GM23338 (cell line): ENCODE measurements at regions not wholly inside any gene's neighbourhood (a gene's known extent, or its start where the extent isn't known, plus 50 kb on each side); places are given as distances from the start of the nearest gene placed in this dataset.

ENCODE experiments used
- ATAC-seq: fragments of 200-7000 bp; cut with Tn5 transposase; 3 replicates; pipeline ENCODE4 v1.9.1; 2020
- DNase-seq: peaks from one replicate; pipeline ENCODE4 v3.0.0-alpha.2; 2015; ENCODE audit warnings: low spot score
- H2AFZ ChIP-seq: fragments of 200-600 bp; sonication (generic); 2 replicates; pipeline ENCODE4 v1.8.0; 2016; ENCODE audit warnings: antibody characterized with exemption, mild to moderate bottlenecking, moderate library complexity
- H3F3A ChIP-seq: fragments of 200-600 bp; sonication (generic); replicated peaks from 2 replicates; pipeline ENCODE4 v1.8.0; 2017; ENCODE audit warnings: antibody characterized with exemption, mixed run types, low read depth
- H3K27ac ChIP-seq: fragments of 200-600 bp; sonication (generic); 2 replicates; pipeline ENCODE4 v1.6.1; 2016; ENCODE audit warnings: low read depth
- H3K27me3 ChIP-seq: fragments of 200-600 bp; sonication (generic); 2 replicates; pipeline ENCODE4 v1.8.0; 2016; ENCODE audit warnings: mild to moderate bottlenecking, mixed run types, moderate library complexity; ENCODE audit not compliant: insufficient read depth
- H3K36me3 ChIP-seq: fragments of 200-600 bp; sonication (generic); 2 replicates; pipeline ENCODE4 v1.8.0; 2016; ENCODE audit warnings: mild to moderate bottlenecking; ENCODE audit not compliant: insufficient read depth
- H3K4me1 ChIP-seq: fragments of 200-600 bp; sonication (generic); 2 replicates; pipeline ENCODE4 v1.8.0; 2016; ENCODE audit warnings: mild to moderate bottlenecking, moderate library complexity; ENCODE audit not compliant: insufficient read depth
- H3K4me2 ChIP-seq: fragments of 200-600 bp; sonication (generic); 2 replicates; pipeline ENCODE4 v1.7.1; 2017; ENCODE audit warnings: mixed run types
- H3K4me3 ChIP-seq: fragments of 200-600 bp; sonication (generic); 2 replicates; pipeline ENCODE4 v1.6.1; 2016; ENCODE audit warnings: mixed run types
- H3K79me2 ChIP-seq: fragments of 200-600 bp; sonication (generic); replicated peaks from 2 replicates; pipeline ENCODE4 v1.8.0; 2017; ENCODE audit warnings: mild to moderate bottlenecking; ENCODE audit not compliant: insufficient read depth
- H3K9me2 ChIP-seq: fragments of 200-600 bp; sonication (generic); 2 replicates; pipeline ENCODE4 v1.8.0; 2017; ENCODE audit not compliant: insufficient read depth
- H4K20me1 ChIP-seq: fragments of 200-600 bp; sonication (generic); replicated peaks from 2 replicates; pipeline ENCODE4 v1.8.0; 2017; ENCODE audit warnings: mild to moderate bottlenecking; ENCODE audit not compliant: insufficient read depth
- H3K27ac Mint-ChIP-seq: 2 replicates; pipeline ENCODE4 v1.8.0; 2020; ENCODE audit warnings: inconsistent platforms, mild to moderate bottlenecking, moderate library complexity, mixed read lengths
- H3K27me3 Mint-ChIP-seq: 3 replicates; pipeline ENCODE4 v1.8.0; 2022; ENCODE audit warnings: low read depth, mild to moderate bottlenecking, moderate library complexity, mixed read lengths, inconsistent platforms; ENCODE audit not compliant: insufficient read depth, poor library complexity
- H3K36me3 Mint-ChIP-seq: 3 replicates; pipeline ENCODE4 v1.8.0; 2021; ENCODE audit warnings: low read depth, mild to moderate bottlenecking, inconsistent platforms, moderate library complexity, mixed read lengths
- H3K4me1 Mint-ChIP-seq: 3 replicates; pipeline ENCODE4 v1.8.0; 2020; ENCODE audit warnings: mild to moderate bottlenecking, inconsistent platforms, mixed read lengths
- H3K4me3 Mint-ChIP-seq: 3 replicates; pipeline ENCODE4 v1.8.0; 2021; ENCODE audit warnings: moderate library complexity, mild to moderate bottlenecking, inconsistent platforms, mixed read lengths
- H3K9me3 Mint-ChIP-seq: 3 replicates; pipeline ENCODE4 v1.8.0; 2020; ENCODE audit warnings: moderate library complexity, mild to moderate bottlenecking, inconsistent platforms, mixed read lengths
- CREB1 ChIP-seq: fragments of 250-450 bp; sonication (Bioruptor Pico); IDR thresholded peaks from 2 replicates; pipeline ENCODE4 v1.5.0; 2020; ENCODE audit warnings: low read depth, mild to moderate bottlenecking, moderate library complexity
- EZH2 ChIP-seq: fragments of 200-600 bp; sonication (generic); IDR thresholded peaks from one replicate; pipeline ENCODE4 v1.8.0; 2017; ENCODE audit warnings: antibody characterized with exemption, mild to moderate bottlenecking, low read depth; ENCODE audit not compliant: unreplicated experiment
- JUNB ChIP-seq: IDR thresholded peaks from one replicate; pipeline ENCODE4 v1.6.1; 2016; ENCODE audit warnings: antibody characterized with exemption; ENCODE audit not compliant: unreplicated experiment
- NANOG ChIP-seq: IDR thresholded peaks from 2 replicates; pipeline ENCODE4 v1.6.1; 2016; ENCODE audit warnings: antibody characterized with exemption, borderline replicate concordance
- STAT1 ChIP-seq: IDR thresholded peaks from one replicate; pipeline ENCODE4 v1.6.1; 2016; ENCODE audit warnings: antibody characterized with exemption; ENCODE audit not compliant: unreplicated experiment
- ZNF114 ChIP-seq: fragments of 250-450 bp; sonication (Bioruptor Pico); IDR thresholded peaks from 2 replicates; pipeline ENCODE4 v1.5.0; 2020; ENCODE audit warnings: mild to moderate bottlenecking, moderate library complexity
- ZNF331 ChIP-seq: fragments of 250-450 bp; sonication (Bioruptor Pico); IDR thresholded peaks from 2 replicates; pipeline ENCODE4 v1.5.0; 2020; ENCODE audit warnings: low read depth, mild to moderate bottlenecking, moderate library complexity
- TF ChIP-seq, protein P1 (sequence below), 2 experiments: fragments of 200-600 bp in 1 of 2; sonication (generic) in 1 of 2; conservative IDR thresholded peaks; 2 replicates each; pipeline versions ENCODE4 v1.5.1 to v1.6.1; 2016 to 2017; ENCODE audit warnings: antibody characterized with exemption in 2 of 2, low read depth in 2 of 2, mild to moderate bottlenecking in 2 of 2, moderate library complexity in 1 of 2
- TF ChIP-seq, protein P2 (sequence below): IDR thresholded peaks from one replicate; pipeline ENCODE4 v1.6.1; 2018; ENCODE audit warnings: antibody characterized with exemption; ENCODE audit not compliant: unreplicated experiment
- TF ChIP-seq, protein P3 (sequence below): IDR thresholded peaks from 2 replicates; pipeline ENCODE4 v1.6.1; 2016; ENCODE audit warnings: antibody characterized with exemption

DNA sequence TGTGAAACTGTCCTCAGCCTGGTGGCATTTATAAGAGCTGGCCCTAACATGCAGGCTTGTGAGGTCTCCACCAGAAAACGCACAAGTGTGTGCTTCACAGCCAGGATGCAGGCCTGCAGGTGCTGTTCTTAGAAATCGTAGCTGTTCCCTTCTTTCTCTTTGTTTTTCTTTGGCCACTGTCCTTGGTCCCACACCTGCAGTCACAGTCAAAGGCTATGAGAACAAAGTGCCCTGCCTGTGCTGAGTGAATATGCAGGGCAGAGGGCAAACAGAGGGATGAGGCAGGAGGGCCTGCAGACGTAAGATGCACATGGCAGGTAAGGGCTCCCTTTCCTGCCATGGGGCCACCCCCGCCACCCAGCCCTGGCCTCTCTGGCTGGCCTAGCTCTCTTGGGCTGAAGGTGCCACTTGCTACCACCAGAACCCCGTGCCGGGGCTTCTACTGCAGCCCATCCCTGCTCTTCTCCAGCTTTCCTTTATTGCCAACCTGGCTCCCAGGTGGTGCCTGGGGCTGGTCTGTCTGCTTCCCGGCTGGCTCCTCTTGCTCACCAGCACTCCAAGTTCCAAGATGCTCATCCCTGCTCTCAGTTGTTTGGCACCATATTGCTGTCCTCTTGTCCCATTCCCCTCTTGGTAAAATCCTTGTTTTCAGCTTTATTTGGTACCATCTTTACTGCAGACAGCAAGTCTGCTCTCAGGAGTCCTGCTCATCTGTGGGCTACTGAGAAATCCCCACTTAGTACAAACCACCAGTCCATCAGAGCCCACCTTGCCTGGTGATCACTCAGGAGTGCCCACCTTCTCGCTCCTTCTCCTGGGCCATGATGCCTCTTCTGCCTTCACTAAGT lies 308.1 kb upstream of the ZMIZ1 start:
- no peaks in the 10 kb centered on the region for H3K9me3 Mint-ChIP-seq
- Histone ChIP-seq H2AFZ (no peak overlapping the region), H3K4me3 (no peak overlapping the region), H3K27ac (no peak overlapping the region), H3F3A (no peaks in the 10 kb centered on the region), H3K36me3 (no peaks in the 10 kb centered on the region), H3K27me3 (no peaks in the 10 kb centered on the region), H3K79me2 (no peaks in the 10 kb centered on the region), H3K9me2 (no peaks in the 10 kb centered on the region), H3K4me2 (no peak overlapping the region), H3K4me1 (no peaks in the 10 kb centered on the region; the same call in 1 of the 2 replicates), H4K20me1 (no peaks in the 10 kb centered on the region)
- H3K4me3 Mint-ChIP-seq, result no peak overlapping the region
- ATAC-seq, result no peak
- peaks cover 10% of the 10 kb centered on the region; the same call in 2 of the 3 replicates for H3K4me1 Mint-ChIP-seq
- no peaks in the 10 kb centered on the region for H3K36me3 Mint-ChIP-seq
- no peak overlapping the region for H3K27ac Mint-ChIP-seq
- DNase-seq, result no peak
- peaks cover 12% of the 10 kb centered on the region for H3K27me3 Mint-ChIP-seq
- TF ChIP-seq, protein P1, sequence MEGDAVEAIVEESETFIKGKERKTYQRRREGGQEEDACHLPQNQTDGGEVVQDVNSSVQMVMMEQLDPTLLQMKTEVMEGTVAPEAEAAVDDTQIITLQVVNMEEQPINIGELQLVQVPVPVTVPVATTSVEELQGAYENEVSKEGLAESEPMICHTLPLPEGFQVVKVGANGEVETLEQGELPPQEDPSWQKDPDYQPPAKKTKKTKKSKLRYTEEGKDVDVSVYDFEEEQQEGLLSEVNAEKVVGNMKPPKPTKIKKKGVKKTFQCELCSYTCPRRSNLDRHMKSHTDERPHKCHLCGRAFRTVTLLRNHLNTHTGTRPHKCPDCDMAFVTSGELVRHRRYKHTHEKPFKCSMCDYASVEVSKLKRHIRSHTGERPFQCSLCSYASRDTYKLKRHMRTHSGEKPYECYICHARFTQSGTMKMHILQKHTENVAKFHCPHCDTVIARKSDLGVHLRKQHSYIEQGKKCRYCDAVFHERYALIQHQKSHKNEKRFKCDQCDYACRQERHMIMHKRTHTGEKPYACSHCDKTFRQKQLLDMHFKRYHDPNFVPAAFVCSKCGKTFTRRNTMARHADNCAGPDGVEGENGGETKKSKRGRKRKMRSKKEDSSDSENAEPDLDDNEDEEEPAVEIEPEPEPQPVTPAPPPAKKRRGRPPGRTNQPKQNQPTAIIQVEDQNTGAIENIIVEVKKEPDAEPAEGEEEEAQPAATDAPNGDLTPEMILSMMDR (conservative IDR thresholded peaks at IDR 0.05; ENCODE audit: low read depth in 2 of 2), result no peak
- TF ChIP-seq CREB1 (no peak), ZNF114 (CRISPR knock-in tag) (no peak)
- TF ChIP-seq, protein P2, sequence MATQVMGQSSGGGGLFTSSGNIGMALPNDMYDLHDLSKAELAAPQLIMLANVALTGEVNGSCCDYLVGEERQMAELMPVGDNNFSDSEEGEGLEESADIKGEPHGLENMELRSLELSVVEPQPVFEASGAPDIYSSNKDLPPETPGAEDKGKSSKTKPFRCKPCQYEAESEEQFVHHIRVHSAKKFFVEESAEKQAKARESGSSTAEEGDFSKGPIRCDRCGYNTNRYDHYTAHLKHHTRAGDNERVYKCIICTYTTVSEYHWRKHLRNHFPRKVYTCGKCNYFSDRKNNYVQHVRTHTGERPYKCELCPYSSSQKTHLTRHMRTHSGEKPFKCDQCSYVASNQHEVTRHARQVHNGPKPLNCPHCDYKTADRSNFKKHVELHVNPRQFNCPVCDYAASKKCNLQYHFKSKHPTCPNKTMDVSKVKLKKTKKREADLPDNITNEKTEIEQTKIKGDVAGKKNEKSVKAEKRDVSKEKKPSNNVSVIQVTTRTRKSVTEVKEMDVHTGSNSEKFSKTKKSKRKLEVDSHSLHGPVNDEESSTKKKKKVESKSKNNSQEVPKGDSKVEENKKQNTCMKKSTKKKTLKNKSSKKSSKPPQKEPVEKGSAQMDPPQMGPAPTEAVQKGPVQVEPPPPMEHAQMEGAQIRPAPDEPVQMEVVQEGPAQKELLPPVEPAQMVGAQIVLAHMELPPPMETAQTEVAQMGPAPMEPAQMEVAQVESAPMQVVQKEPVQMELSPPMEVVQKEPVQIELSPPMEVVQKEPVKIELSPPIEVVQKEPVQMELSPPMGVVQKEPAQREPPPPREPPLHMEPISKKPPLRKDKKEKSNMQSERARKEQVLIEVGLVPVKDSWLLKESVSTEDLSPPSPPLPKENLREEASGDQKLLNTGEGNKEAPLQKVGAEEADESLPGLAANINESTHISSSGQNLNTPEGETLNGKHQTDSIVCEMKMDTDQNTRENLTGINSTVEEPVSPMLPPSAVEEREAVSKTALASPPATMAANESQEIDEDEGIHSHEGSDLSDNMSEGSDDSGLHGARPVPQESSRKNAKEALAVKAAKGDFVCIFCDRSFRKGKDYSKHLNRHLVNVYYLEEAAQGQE, result no peak

DNA sequence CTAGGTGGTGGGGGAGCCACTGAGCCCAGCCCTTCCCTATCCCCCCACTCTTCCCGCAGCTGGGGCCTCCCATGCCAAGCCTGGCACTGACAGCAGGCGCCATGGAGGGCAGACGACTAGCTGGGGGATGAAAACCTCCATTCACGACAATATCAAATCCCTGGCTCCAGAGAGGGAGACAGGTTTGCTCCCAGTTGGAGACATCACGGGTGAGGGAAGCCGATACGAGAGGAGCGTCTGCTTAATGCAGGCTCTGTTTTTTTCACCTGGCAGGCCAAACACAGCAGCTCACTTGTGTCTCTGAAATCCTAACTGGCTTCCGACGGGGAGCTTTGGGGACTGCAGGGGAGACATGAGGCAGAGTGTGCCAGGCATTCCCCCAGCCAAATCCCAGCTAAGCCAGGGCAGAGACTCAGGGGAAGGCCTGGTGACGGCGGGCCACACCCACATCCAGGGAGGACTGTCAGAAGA lies 307.4 kb upstream of the ZMIZ1 start:
- Mint-ChIP-seq H3K36me3 (no peaks in the 10 kb centered on the region; the same call in 2 of the 3 replicates), H3K27me3 (peaks cover 12% of the 10 kb centered on the region), H3K9me3 (no peaks in the 10 kb centered on the region), H3K4me3 (no peak overlapping the region), H3K27ac (no peak overlapping the region), H3K4me1 (peaks cover 6% of the 10 kb centered on the region; the same call in 2 of the 3 replicates)
- H3K4me2 ChIP-seq, result no peak overlapping the region
- no peaks in the 10 kb centered on the region for H3K79me2 ChIP-seq
- no peaks in the 10 kb centered on the region for H3K27me3 ChIP-seq
- H3K4me3 ChIP-seq, result no peak overlapping the region
- H3K36me3 ChIP-seq, result no peaks in the 10 kb centered on the region
- H3K4me1 ChIP-seq, result no peaks in the 10 kb centered on the region; the same call in 1 of the 2 replicates
- H4K20me1 ChIP-seq, result no peaks in the 10 kb centered on the region
- no peak for DNase-seq
- H3K27ac ChIP-seq, result no peak overlapping the region
- H3F3A ChIP-seq, result no peaks in the 10 kb centered on the region
- no peaks in the 10 kb centered on the region for H3K9me2 ChIP-seq
- no peak for ATAC-seq
- H2AFZ ChIP-seq, result no peak overlapping the region
- TF ChIP-seq ZNF331 (CRISPR knock-in tag), result no peak
- TF ChIP-seq NANOG, result no peak
- TF ChIP-seq, protein P3, sequence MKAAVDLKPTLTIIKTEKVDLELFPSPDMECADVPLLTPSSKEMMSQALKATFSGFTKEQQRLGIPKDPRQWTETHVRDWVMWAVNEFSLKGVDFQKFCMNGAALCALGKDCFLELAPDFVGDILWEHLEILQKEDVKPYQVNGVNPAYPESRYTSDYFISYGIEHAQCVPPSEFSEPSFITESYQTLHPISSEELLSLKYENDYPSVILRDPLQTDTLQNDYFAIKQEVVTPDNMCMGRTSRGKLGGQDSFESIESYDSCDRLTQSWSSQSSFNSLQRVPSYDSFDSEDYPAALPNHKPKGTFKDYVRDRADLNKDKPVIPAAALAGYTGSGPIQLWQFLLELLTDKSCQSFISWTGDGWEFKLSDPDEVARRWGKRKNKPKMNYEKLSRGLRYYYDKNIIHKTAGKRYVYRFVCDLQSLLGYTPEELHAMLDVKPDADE, result no peak
- no peak for TF ChIP-seq STAT1
- TF ChIP-seq CREB1, result no peak
- TF ChIP-seq JUNB, result no peak
- TF ChIP-seq, protein P1 (conservative IDR thresholded peaks at IDR 0.05; ENCODE audit: low read depth in 2 of 2), result no peak
- TF ChIP-seq EZH2, result no peak
